Peyer's patch (tissue), 4 donors: ENCODE measurements at regions not wholly inside any gene's neighbourhood (a gene's known extent, or its start where the extent isn't known, plus 50 kb on each side); places are given as distances from the start of the nearest gene placed in this dataset.

ENCODE experiments used
- DNase-seq, 3 donors: peaks; one replicate each; pipeline ENCODE4 v3.0.0-alpha.2; 2017 to 2019
- H3K27ac ChIP-seq, 4 donors: fragments of 200-600 bp; sonication (generic); one replicate each; pipeline ENCODE4 v1.5.1; 2016 to 2019
- H3K27me3 ChIP-seq, 2 donors: fragments of 200-600 bp; sonication (generic); one replicate each; pipeline ENCODE4 v1.5.1; 2019
- H3K36me3 ChIP-seq, 3 donors: fragments of 200-600 bp; sonication (generic); one replicate each; pipeline ENCODE4 v1.5.1; 2016 to 2019
- H3K4me1 ChIP-seq, 4 donors: fragments of 200-600 bp; sonication (generic); one replicate each; pipeline ENCODE4 v1.5.1; 2016 to 2019
- H3K4me3 ChIP-seq, 4 donors: fragments of 200-600 bp; sonication (generic); 1 replicate in 3 of 4; 2 replicates in 1 of 4; pipeline ENCODE4 v1.5.1; 2016 to 2019; ENCODE audit warnings: mild to moderate bottlenecking in 1 of 4
- H3K9me3 ChIP-seq, 4 donors: fragments of 200-600 bp; sonication (generic); one replicate each; pipeline ENCODE4 v1.5.1; 2016 to 2019; ENCODE audit warnings: mild to moderate bottlenecking in 1 of 4
- POLR2A ChIP-seq, 2 donors: fragments of 450-650 bp; IDR thresholded peaks; one replicate each; pipeline ENCODE4 v1.5.1; 2017; ENCODE audit warnings: antibody characterized with exemption in 2 of 2, mild to moderate bottlenecking in 2 of 2, moderate library complexity in 2 of 2
- TF ChIP-seq, protein P1 (sequence below), 6 experiments: fragments of 450-650 bp in 4 of 6; fragments of 200-600 bp in 2 of 6; sonication (generic) in 1 of 6; IDR thresholded peaks; one replicate each; pipeline ENCODE4 v1.5.1; 2017 to 2019; ENCODE audit warnings: antibody characterized with exemption in 6 of 6, mild to moderate bottlenecking in 3 of 6, moderate library complexity in 1 of 6

- no peaks in the 10 kb centered on the region for H3K9me3 ChIP-seq
- DNase-seq = no peak
- no peak overlapping the region for H3K4me3 ChIP-seq
- TF ChIP-seq, protein P1, sequence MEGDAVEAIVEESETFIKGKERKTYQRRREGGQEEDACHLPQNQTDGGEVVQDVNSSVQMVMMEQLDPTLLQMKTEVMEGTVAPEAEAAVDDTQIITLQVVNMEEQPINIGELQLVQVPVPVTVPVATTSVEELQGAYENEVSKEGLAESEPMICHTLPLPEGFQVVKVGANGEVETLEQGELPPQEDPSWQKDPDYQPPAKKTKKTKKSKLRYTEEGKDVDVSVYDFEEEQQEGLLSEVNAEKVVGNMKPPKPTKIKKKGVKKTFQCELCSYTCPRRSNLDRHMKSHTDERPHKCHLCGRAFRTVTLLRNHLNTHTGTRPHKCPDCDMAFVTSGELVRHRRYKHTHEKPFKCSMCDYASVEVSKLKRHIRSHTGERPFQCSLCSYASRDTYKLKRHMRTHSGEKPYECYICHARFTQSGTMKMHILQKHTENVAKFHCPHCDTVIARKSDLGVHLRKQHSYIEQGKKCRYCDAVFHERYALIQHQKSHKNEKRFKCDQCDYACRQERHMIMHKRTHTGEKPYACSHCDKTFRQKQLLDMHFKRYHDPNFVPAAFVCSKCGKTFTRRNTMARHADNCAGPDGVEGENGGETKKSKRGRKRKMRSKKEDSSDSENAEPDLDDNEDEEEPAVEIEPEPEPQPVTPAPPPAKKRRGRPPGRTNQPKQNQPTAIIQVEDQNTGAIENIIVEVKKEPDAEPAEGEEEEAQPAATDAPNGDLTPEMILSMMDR (IDR thresholded peaks at IDR 0.05) = no peak
- no peak for TF ChIP-seq POLR2A (IDR thresholded peaks at IDR 0.05)
- H3K27ac ChIP-seq = no peak overlapping the region
- H3K27me3 ChIP-seq = no peaks in the 10 kb centered on the region
- H3K4me1 ChIP-seq = no peaks in the 10 kb centered on the region
- H3K36me3 ChIP-seq = no peaks in the 10 kb centered on the region
Observed at GRCh38 chr1:189941922-189942321, 535.7 kb downstream of the BRINP3 start.

GRCh38 chr1:189958756-189959155 is 518.9 kb downstream of the BRINP3 start:
- Histone ChIP-seq H3K36me3 (no peaks in the 10 kb centered on the region), H3K27me3 (no peaks in the 10 kb centered on the region), H3K4me3 (no peak overlapping the region), H3K4me1 (no peaks in the 10 kb centered on the region), H3K27ac (no peak overlapping the region), H3K9me3 (no peaks in the 10 kb centered on the region)
- TF ChIP-seq, protein P1 (IDR thresholded peaks at IDR 0.05) = no peak
- no peak for TF ChIP-seq POLR2A (IDR thresholded peaks at IDR 0.05)
- DNase-seq = no peak

GRCh38 chr1:189960769-189961168 is 516.9 kb downstream of the BRINP3 start:
- Histone ChIP-seq H3K36me3 (no peaks in the 10 kb centered on the region), H3K9me3 (no peaks in the 10 kb centered on the region), H3K27ac (no peak overlapping the region), H3K4me1 (no peaks in the 10 kb centered on the region), H3K27me3 (no peaks in the 10 kb centered on the region), H3K4me3 (no peak overlapping the region)
- DNase-seq = no peak
- TF ChIP-seq POLR2A (IDR thresholded peaks at IDR 0.05) = no peak
- TF ChIP-seq, protein P1 (IDR thresholded peaks at IDR 0.05) = no peak

DNA sequence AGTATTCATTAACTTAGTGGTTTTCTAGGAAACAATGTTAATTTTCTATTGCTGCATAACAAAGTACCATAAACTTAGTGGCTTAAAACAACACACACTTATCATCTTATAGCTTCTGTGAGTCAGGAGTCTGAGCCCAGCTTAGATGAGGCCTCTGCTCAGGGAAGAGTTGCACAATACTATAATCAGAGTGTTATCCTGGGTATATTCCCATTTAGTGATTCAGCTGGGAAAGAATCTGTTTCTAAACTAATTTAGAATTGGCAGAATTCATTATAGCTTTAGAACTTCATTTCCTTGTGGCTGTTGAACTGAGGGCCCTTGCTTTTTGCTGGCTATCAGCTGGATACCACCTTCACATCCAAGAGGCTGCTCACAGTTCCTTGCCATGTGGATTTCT is 515.5 kb downstream of the BRINP3 start:
- DNase-seq = no peak
- no peaks in the 10 kb centered on the region for H3K36me3 ChIP-seq

GRCh38 chr1:189970331-189971230 is 507.1 kb downstream of the BRINP3 start:
- no peaks in the 10 kb centered on the region for H3K36me3 ChIP-seq
- TF ChIP-seq POLR2A (IDR thresholded peaks at IDR 0.05) = no peak
- TF ChIP-seq, protein P1 (IDR thresholded peaks at IDR 0.05) = no peak
- no peaks in the 10 kb centered on the region for H3K4me1 ChIP-seq
- H3K27me3 ChIP-seq = no peaks in the 10 kb centered on the region
- DNase-seq = no peak
- no peak overlapping the region for H3K4me3 ChIP-seq
- H3K9me3 ChIP-seq = no peaks in the 10 kb centered on the region
- no peak overlapping the region for H3K27ac ChIP-seq

More for the DNA sequence above, 515.5 kb downstream of the BRINP3 start:
- TF ChIP-seq POLR2A (IDR thresholded peaks at IDR 0.05) = no peak
- TF ChIP-seq, protein P1 (IDR thresholded peaks at IDR 0.05) = no peak
- H3K9me3 ChIP-seq = no peaks in the 10 kb centered on the region
- no peak overlapping the region for H3K27ac ChIP-seq
- no peaks in the 10 kb centered on the region for H3K27me3 ChIP-seq
- no peak overlapping the region for H3K4me3 ChIP-seq
- no peaks in the 10 kb centered on the region for H3K4me1 ChIP-seq
